NB4 (cell line): ENCODE measurements at regions not wholly inside any gene's neighbourhood (a gene's known extent, or its start where the extent isn't known, plus 50 kb on each side); places are given as distances from the start of the nearest gene placed in this dataset.

ENCODE experiments used
- DNase-seq: peaks from one replicate; pipeline ENCODE4 v3.0.0; 2010; ENCODE audit warnings: low read depth
- H3K4me3 ChIP-seq: one replicate; pipeline ENCODE4 v1.5.1; 2011; ENCODE audit warnings: mild to moderate bottlenecking, low read depth, low read length, moderate library complexity
- MAX ChIP-seq: IDR thresholded peaks from 2 replicates; pipeline ENCODE4 v1.6.1; 2011; ENCODE audit warnings: low read depth, low read length
- MYC ChIP-seq: IDR thresholded peaks from 2 replicates; pipeline ENCODE4 v1.6.1; 2011; ENCODE audit warnings: low read depth, low read length
- POLR2A ChIP-seq: IDR thresholded peaks from 2 replicates; pipeline ENCODE4 v1.6.1; 2011; ENCODE audit warnings: mild to moderate bottlenecking; ENCODE audit not compliant: insufficient read length; ENCODE audit errors: extremely low read depth
- TF ChIP-seq, protein P1 (sequence below): IDR thresholded peaks from one replicate; pipeline ENCODE4 v1.5.1; 2012; ENCODE audit warnings: low read depth, low read length

DNA sequence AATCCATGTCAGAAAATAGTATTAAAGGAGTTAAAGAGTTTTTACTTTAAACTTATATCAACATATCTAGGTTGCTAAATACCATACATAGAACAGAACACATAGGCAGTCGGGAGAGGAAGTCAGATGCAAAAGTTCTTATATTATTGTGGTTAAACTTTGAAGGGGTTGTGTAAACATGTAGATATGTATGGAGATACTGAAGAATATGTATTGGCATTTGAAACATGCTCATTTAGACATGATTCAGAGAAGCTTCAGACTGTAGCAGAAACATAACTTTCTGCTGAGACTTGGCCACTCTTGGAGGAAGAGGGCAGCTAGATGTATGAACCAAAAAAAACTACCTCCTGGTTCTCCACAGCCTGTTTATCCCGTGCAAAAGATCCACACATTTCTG lies 103.5 kb upstream of the FERD3L start:
- no peak for DNase-seq
- H3K4me3 ChIP-seq, result no peak overlapping the region
- TF ChIP-seq POLR2A (no peak), MAX (no peak), MYC (no peak)
- TF ChIP-seq, protein P1, sequence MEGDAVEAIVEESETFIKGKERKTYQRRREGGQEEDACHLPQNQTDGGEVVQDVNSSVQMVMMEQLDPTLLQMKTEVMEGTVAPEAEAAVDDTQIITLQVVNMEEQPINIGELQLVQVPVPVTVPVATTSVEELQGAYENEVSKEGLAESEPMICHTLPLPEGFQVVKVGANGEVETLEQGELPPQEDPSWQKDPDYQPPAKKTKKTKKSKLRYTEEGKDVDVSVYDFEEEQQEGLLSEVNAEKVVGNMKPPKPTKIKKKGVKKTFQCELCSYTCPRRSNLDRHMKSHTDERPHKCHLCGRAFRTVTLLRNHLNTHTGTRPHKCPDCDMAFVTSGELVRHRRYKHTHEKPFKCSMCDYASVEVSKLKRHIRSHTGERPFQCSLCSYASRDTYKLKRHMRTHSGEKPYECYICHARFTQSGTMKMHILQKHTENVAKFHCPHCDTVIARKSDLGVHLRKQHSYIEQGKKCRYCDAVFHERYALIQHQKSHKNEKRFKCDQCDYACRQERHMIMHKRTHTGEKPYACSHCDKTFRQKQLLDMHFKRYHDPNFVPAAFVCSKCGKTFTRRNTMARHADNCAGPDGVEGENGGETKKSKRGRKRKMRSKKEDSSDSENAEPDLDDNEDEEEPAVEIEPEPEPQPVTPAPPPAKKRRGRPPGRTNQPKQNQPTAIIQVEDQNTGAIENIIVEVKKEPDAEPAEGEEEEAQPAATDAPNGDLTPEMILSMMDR, result no peak

DNA sequence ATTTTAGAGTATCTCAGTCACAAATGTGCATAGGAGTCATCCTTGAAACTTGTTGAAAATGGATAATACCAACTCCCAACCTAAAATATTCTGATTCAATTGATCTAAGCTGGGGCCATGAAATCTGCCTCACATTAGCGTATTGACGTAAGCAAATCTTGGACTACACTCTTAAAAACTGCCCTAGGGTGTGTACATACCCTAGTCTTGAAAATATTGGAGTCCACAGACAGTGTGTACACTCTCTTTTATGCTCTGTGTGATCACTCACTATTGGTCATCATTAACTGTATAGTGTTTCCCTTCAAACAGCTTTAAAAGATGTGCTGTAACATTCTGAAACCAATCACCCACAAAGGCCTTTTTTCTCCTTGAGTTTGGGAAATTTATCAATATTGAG lies 102.9 kb upstream of the FERD3L start:
- DNase-seq, result no peak
- no peak overlapping the region for H3K4me3 ChIP-seq
- TF ChIP-seq MAX (no peak), MYC (no peak), POLR2A (no peak)
- TF ChIP-seq, protein P1, result no peak

- no peak for DNase-seq
- H3K4me3 ChIP-seq, result no peak overlapping the region
- TF ChIP-seq MAX, result no peak
- TF ChIP-seq, protein P1, result no peak
- TF ChIP-seq MYC, result no peak
- TF ChIP-seq POLR2A, result no peak
Observed at GRCh38 chr7:19247017-19247416, 101.8 kb upstream of the FERD3L start.

GRCh38 chr7:19242246-19242645 lies 97.0 kb upstream of the FERD3L start:
- no peak overlapping the region for H3K4me3 ChIP-seq
- no peak for TF ChIP-seq POLR2A
- TF ChIP-seq, protein P1, result no peak
- no peak for TF ChIP-seq MAX
- TF ChIP-seq MYC, result no peak
- no peak for DNase-seq

- no peak overlapping the region for H3K4me3 ChIP-seq
- TF ChIP-seq, protein P1, result no peak
- TF ChIP-seq MYC (no peak), MAX (no peak), POLR2A (no peak)
- DNase-seq, result peak; percentile 41
Observed at GRCh38 chr7:19239951-19240350, 94.7 kb upstream of the FERD3L start.

DNA sequence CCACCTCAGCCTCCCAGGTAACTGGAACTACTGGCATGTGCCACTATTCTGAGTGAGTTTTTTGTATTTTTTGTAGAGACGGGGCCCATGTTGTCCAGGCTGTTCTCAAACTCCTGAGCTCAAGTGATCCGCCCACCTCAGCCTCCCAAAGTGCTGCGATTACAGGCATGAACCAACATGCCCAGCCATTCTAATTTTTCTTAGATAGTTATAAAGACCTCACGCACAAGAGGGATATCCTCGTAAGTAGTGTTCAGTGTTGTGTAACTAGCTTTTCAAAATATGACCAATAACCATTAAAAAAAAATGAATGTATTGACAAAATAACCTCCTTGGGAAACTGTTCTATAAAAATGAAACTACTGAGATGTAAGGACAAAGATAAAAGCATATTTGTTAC lies 90.5 kb upstream of the FERD3L start:
- TF ChIP-seq, protein P1, result no peak
- TF ChIP-seq MYC, result no peak
- no peak for TF ChIP-seq MAX
- TF ChIP-seq POLR2A, result no peak
- DNase-seq, result no peak
- H3K4me3 ChIP-seq, result no peak overlapping the region
